Trophoblast cell (in vitro differentiated cells and primary cell): ENCODE measurements at regions not wholly inside any gene's neighbourhood (a gene's known extent, or its start where the extent isn't known, plus 50 kb on each side); places are given as distances from the start of the nearest gene placed in this dataset.

ENCODE experiments used
- DNase-seq, 2 donors: peaks; one replicate each; pipeline ENCODE4 v3.0.0-alpha.2; 2016
- H2AFZ ChIP-seq: 2 replicates; pipeline ENCODE4 v1.6.1; 2013; ENCODE audit warnings: low read length, moderate library complexity, mild to moderate bottlenecking; ENCODE audit not compliant: insufficient read depth, poor library complexity
- H2AK5ac ChIP-seq: 2 replicates; pipeline ENCODE4 v1.6.1; 2013; ENCODE audit warnings: mild to moderate bottlenecking, low read length
- H2BK120ac ChIP-seq: 2 replicates; pipeline ENCODE4 v1.6.1; 2013; ENCODE audit warnings: low read length, mild to moderate bottlenecking, moderate library complexity; ENCODE audit not compliant: insufficient read depth, poor library complexity
- H2BK12ac ChIP-seq: 2 replicates; pipeline ENCODE4 v1.6.1; 2013; ENCODE audit warnings: mild to moderate bottlenecking, low read length, moderate library complexity
- H2BK5ac ChIP-seq: 2 replicates; pipeline ENCODE4 v1.6.1; 2013; ENCODE audit warnings: low read length, low read depth, moderate library complexity, mild to moderate bottlenecking; ENCODE audit not compliant: poor library complexity
- H3K14ac ChIP-seq: 2 replicates; pipeline ENCODE4 v1.6.1; 2013; ENCODE audit warnings: mild to moderate bottlenecking, low read length
- H3K18ac ChIP-seq: 2 replicates; pipeline ENCODE4 v1.6.1; 2013; ENCODE audit warnings: mild to moderate bottlenecking, low read length
- H3K23ac ChIP-seq: 2 replicates; pipeline ENCODE4 v1.6.1; 2013; ENCODE audit warnings: low read length
- H3K27ac ChIP-seq: 2 replicates; pipeline ENCODE4 v1.5.1; 2013; ENCODE audit warnings: low read depth, mild to moderate bottlenecking, inconsistent platforms, low read length, moderate library complexity
- H3K27me3 ChIP-seq: 2 replicates; pipeline ENCODE4 v1.6.1; 2013; ENCODE audit warnings: inconsistent platforms, mild to moderate bottlenecking, low read length, moderate library complexity; ENCODE audit not compliant: insufficient read depth
- H3K36me3 ChIP-seq, 2 experiments: 1 replicate in 1 of 2; 2 replicates in 1 of 2; pipeline ENCODE4 v1.6.1; 2013; ENCODE audit warnings: low read length in 2 of 2, mild to moderate bottlenecking in 2 of 2, moderate library complexity in 1 of 2; ENCODE audit not compliant: insufficient read depth in 2 of 2, control insufficient read depth in 1 of 2
- H3K4ac ChIP-seq: 2 replicates; pipeline ENCODE4 v1.6.1; 2013; ENCODE audit warnings: low read depth, mild to moderate bottlenecking, low read length, moderate library complexity
- H3K4me1 ChIP-seq, 2 experiments: 1 replicate in 1 of 2; 2 replicates in 1 of 2; pipeline ENCODE4 v1.6.1; 2013; ENCODE audit warnings: low read length in 2 of 2, mild to moderate bottlenecking in 2 of 2, moderate library complexity in 1 of 2; ENCODE audit not compliant: insufficient read depth in 2 of 2, control insufficient read depth in 1 of 2
- H3K4me2 ChIP-seq: 2 replicates; pipeline ENCODE4 v1.6.1; 2013; ENCODE audit warnings: inconsistent platforms, mild to moderate bottlenecking, low read length, moderate library complexity
- H3K4me3 ChIP-seq: 2 replicates; pipeline ENCODE4 v1.5.1; 2013; ENCODE audit warnings: mild to moderate bottlenecking, low read depth, low read length, inconsistent platforms
- H3K79me1 ChIP-seq: one replicate; pipeline ENCODE4 v1.6.1; 2013; ENCODE audit warnings: low read length
- H3K79me2 ChIP-seq: 2 replicates; pipeline ENCODE4 v1.6.1; 2013; ENCODE audit warnings: low read length, mild to moderate bottlenecking; ENCODE audit not compliant: control insufficient read depth, insufficient read depth, poor library complexity
- H3K9ac ChIP-seq: 2 replicates; pipeline ENCODE4 v1.6.1; 2013; ENCODE audit warnings: mild to moderate bottlenecking, low read length
- H3K9me3 ChIP-seq: 2 replicates; pipeline ENCODE4 v1.6.1; 2013; ENCODE audit warnings: low read depth, mild to moderate bottlenecking, control low read depth, inconsistent platforms, low read length; ENCODE audit not compliant: insufficient read depth
- H4K12ac ChIP-seq: 2 replicates; pipeline ENCODE4 v1.6.1; 2013; ENCODE audit warnings: low read depth, mild to moderate bottlenecking, low read length, moderate library complexity
- H4K8ac ChIP-seq: 2 replicates; pipeline ENCODE4 v1.6.1; 2013; ENCODE audit warnings: low read depth, mild to moderate bottlenecking, low read length, moderate library complexity
- H4K91ac ChIP-seq: one replicate; pipeline ENCODE4 v1.6.1; 2013; ENCODE audit warnings: low read depth, mild to moderate bottlenecking, low read length, moderate library complexity
- WGBS: extraction: QIAGEN DNeasy Blood & Tissue Kit; methylation state at CpG from one replicate; pipeline ENCODE4 v1.1.7; 2013; ENCODE audit warnings: missing lambda C conversion rate; ENCODE audit not compliant: insufficient read length, insufficient coverage; ENCODE audit errors: extremely low coverage; 5-methylcytosine and 5-hydroxymethylcytosine counted together

DNA sequence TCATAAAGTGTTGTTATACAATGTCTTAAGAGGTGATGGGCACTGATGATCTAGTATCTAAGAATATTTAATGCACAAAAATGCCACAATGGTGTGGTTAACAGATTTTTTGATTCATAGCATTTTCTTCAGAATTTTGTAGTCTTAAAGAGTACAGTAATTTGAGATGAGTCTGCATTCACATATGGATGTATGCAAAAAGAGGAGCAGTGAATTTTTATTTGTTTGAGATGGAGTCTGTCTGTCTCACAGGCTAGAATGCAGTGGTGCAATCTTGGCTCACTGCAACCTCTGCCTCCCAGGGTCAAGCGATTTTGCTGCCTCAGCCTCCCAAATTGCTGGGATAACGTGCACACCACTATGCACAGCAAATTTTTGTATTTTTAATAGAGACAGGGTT is 110.5 kb downstream of the ZPLD1 start:
- Histone ChIP-seq H3K18ac (no peak overlapping the region), H3K27me3 (no peaks in the 10 kb centered on the region), H3K4me3 (no peak overlapping the region), H4K12ac (no peak overlapping the region), H2AK5ac (no peak overlapping the region), H3K79me2 (no peaks in the 10 kb centered on the region), H3K79me1 (no peaks in the 10 kb centered on the region), H3K4me2 (no peak overlapping the region), H2BK12ac (no peak overlapping the region), H3K36me3 (no peaks in the 10 kb centered on the region), H3K4me1 (no peaks in the 10 kb centered on the region), H3K4ac (no peak overlapping the region), H3K14ac (no peak overlapping the region), H2BK120ac (no peak overlapping the region), H3K27ac (no peak overlapping the region), H4K8ac (no peak overlapping the region), H4K91ac (no peak overlapping the region), H3K9me3 (no peaks in the 10 kb centered on the region), H3K23ac (no peak overlapping the region), H2AFZ (no peak overlapping the region), H3K9ac (no peak overlapping the region), H2BK5ac (no peak overlapping the region)
- no peak for DNase-seq
- WGBS, result no CpG with 5 or more reads among the region's 2 CpGs

DNA sequence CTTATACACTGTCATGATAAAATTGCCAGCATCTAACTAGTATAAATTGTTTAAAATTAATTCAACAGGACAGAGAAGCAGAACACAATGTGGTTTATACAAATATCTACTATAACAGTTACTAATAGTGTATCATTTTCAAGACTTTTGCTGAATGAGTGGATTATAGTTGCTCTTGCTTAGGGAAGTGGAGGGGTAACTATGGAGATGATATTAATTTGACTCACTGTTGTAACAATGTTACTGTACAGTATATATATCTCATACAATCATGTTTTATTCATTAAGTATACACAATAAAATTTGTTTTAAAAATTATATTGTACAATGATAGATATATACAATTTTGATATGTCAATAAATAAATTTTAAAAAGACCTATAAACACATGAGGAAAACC is 119.1 kb downstream of the ZPLD1 start:
- Histone ChIP-seq H3K27ac (no peak overlapping the region), H3K36me3 (no peaks in the 10 kb centered on the region), H3K9ac (no peak overlapping the region), H3K4me3 (no peak overlapping the region), H3K18ac (no peak overlapping the region), H3K9me3 (no peaks in the 10 kb centered on the region), H3K79me2 (no peaks in the 10 kb centered on the region), H3K14ac (no peak overlapping the region), H3K4ac (no peak overlapping the region), H3K23ac (no peak overlapping the region), H2BK5ac (no peak overlapping the region), H3K4me2 (no peak overlapping the region), H2BK12ac (no peak overlapping the region), H4K8ac (no peak overlapping the region), H4K12ac (no peak overlapping the region), H3K4me1 (no peaks in the 10 kb centered on the region), H3K27me3 (no peaks in the 10 kb centered on the region), H2BK120ac (no peak overlapping the region), H2AK5ac (no peak overlapping the region), H2AFZ (no peak overlapping the region), H4K91ac (no peak overlapping the region), H3K79me1 (no peaks in the 10 kb centered on the region)
- DNase-seq, result no peak

DNA sequence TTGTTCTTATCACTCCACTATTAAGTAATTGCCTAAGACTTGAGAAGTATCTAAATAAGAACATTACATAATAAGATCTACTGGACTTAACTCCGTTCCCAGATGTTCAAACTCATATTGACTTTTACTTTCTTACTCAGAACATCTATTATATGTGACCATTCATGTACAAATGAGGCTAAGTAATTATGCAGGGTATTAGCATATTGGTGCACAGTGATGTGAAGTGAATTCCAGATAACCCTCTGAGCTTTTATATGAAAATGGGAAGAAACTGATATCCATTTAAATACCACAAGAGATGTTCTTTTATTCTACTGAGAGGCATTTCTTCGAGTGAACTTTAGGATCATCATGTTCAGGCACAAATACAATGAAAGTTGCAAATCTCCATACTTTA is 135.7 kb downstream of the ZPLD1 start:
- H3K23ac ChIP-seq, result no peak overlapping the region
- H3K79me2 ChIP-seq, result no peaks in the 10 kb centered on the region
- H3K36me3 ChIP-seq, result no peaks in the 10 kb centered on the region
- H2BK5ac ChIP-seq, result no peak overlapping the region
- H2AK5ac ChIP-seq, result no peak overlapping the region
- no peak overlapping the region for H3K4me2 ChIP-seq
- H2BK12ac ChIP-seq, result no peak overlapping the region
- no peak overlapping the region for H2AFZ ChIP-seq
- H3K27me3 ChIP-seq, result no peaks in the 10 kb centered on the region
- no peak for DNase-seq
- no peak overlapping the region for H3K4ac ChIP-seq
- WGBS, result no CpG with 5 or more reads among the region's 2 CpGs
- H3K4me1 ChIP-seq, result no peaks in the 10 kb centered on the region
- no peaks in the 10 kb centered on the region for H3K79me1 ChIP-seq
- no peak overlapping the region for H3K4me3 ChIP-seq
- no peak overlapping the region for H3K14ac ChIP-seq
- no peak overlapping the region for H4K8ac ChIP-seq
- no peak overlapping the region for H3K9ac ChIP-seq
- H3K27ac ChIP-seq, result no peak overlapping the region
- no peak overlapping the region for H4K91ac ChIP-seq
- no peak overlapping the region for H4K12ac ChIP-seq
- H2BK120ac ChIP-seq, result no peak overlapping the region
- H3K9me3 ChIP-seq, result no peaks in the 10 kb centered on the region
- H3K18ac ChIP-seq, result no peak overlapping the region

DNA sequence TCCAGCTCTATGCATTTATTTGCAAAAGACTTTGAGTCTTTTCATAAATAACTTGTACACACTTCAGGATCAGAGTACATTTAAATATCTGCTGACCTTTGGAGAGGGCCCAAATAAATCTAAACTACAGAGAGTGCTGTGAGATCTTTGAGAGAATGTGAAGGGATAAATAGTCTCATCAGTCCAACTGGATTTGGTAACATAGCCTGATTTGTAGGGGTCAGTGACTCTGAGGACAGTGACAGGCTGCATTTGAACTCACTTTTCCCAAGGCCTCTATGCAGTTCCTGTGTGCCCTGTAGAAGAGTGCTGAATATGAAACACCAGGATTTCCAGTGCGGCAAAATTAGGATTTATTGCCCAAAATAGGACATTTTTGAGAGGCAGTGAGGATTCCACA is 136.2 kb downstream of the ZPLD1 start:
- no peak overlapping the region for H2AK5ac ChIP-seq

More for the DNA sequence above, 136.2 kb downstream of the ZPLD1 start:
- no peak overlapping the region for H3K4me3 ChIP-seq
- no peaks in the 10 kb centered on the region for H3K9me3 ChIP-seq
- no peak overlapping the region for H2BK120ac ChIP-seq
- no peak for DNase-seq
- H3K79me1 ChIP-seq, result no peaks in the 10 kb centered on the region
- no peak overlapping the region for H3K4ac ChIP-seq
- no peaks in the 10 kb centered on the region for H3K36me3 ChIP-seq
- H3K79me2 ChIP-seq, result no peaks in the 10 kb centered on the region
- no peak overlapping the region for H3K23ac ChIP-seq
- H3K9ac ChIP-seq, result no peak overlapping the region
- no peak overlapping the region for H3K27ac ChIP-seq
- H4K91ac ChIP-seq, result no peak overlapping the region
- H2BK5ac ChIP-seq, result no peak overlapping the region
- H3K27me3 ChIP-seq, result no peaks in the 10 kb centered on the region
- H2BK12ac ChIP-seq, result no peak overlapping the region
- H4K8ac ChIP-seq, result no peak overlapping the region
- no peak overlapping the region for H2AFZ ChIP-seq
- no peak overlapping the region for H3K18ac ChIP-seq
- no CpG with 5 or more reads among the region's 1 CpG for WGBS
- no peak overlapping the region for H3K4me2 ChIP-seq
- no peak overlapping the region for H3K14ac ChIP-seq
- no peak overlapping the region for H4K12ac ChIP-seq
- H3K4me1 ChIP-seq, result no peaks in the 10 kb centered on the region
